GM12874 (cell line): ENCODE measurements at regions not wholly inside any gene's neighbourhood (a gene's known extent, or its start where the extent isn't known, plus 50 kb on each side); places are given as distances from the start of the nearest gene placed in this dataset.

ENCODE experiments used
- TF ChIP-seq, protein P1 (sequence below): IDR thresholded peaks from 2 replicates; pipeline ENCODE4 v1.5.1; 2011; ENCODE audit warnings: low read depth, mild to moderate bottlenecking, control low read depth, low read length, moderate library complexity; ENCODE audit not compliant: insufficient read depth

DNA sequence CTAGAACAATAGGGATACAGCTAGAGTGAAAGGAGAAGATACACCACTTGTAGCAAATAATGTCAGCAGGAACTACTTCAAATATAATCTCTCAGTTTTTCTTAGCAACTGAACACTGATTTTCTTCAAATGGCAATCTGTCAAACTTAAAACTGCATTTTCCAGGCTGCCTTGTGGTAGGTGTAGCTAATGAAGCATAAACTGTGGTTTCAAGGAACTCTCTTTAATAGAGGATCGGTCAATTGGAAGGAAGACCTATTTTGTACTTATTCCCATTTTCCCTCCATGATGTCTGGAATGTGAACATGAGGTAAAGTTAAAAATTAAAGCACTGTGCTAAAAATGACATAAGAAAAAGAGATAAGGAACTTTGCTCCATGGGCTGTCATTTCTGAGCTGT is 1261.9 kb downstream of the PCDH17 start:
- TF ChIP-seq, protein P1, sequence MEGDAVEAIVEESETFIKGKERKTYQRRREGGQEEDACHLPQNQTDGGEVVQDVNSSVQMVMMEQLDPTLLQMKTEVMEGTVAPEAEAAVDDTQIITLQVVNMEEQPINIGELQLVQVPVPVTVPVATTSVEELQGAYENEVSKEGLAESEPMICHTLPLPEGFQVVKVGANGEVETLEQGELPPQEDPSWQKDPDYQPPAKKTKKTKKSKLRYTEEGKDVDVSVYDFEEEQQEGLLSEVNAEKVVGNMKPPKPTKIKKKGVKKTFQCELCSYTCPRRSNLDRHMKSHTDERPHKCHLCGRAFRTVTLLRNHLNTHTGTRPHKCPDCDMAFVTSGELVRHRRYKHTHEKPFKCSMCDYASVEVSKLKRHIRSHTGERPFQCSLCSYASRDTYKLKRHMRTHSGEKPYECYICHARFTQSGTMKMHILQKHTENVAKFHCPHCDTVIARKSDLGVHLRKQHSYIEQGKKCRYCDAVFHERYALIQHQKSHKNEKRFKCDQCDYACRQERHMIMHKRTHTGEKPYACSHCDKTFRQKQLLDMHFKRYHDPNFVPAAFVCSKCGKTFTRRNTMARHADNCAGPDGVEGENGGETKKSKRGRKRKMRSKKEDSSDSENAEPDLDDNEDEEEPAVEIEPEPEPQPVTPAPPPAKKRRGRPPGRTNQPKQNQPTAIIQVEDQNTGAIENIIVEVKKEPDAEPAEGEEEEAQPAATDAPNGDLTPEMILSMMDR, result no peak

DNA sequence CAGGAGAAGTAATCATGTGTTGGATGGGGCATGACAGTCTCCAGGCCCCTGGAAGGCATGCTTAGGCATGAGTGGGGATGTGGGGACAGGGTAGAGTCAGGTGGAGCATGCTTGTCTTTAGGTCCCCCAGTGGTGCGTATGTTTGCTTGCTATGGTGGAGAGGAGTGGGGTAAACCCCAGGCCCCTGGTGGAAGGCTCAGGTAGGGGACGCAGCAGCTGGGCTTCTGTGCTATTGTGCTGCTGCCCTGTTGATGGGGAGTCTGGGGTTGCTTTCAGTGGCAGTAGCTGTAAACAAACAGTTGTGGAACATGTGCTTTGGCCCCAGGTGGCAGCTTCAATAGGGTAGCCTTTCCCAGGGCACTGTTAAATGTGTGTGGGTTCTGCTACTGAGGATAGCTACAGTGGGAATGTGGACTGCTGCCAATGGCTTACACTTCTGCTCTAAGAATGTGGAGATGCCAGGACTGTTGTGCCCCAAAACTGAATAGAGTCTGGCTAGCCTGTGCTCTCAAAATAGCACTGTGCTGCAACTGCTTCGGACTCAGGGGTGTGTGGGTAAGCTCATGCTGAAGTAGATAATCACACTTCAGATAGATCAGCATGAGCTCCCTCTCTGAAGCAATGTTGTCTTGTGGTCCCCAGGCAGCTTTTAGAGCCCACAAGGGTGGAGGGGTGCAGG is 1257.3 kb downstream of the DIAPH3 start:
- TF ChIP-seq, protein P1, result no peak

DNA sequence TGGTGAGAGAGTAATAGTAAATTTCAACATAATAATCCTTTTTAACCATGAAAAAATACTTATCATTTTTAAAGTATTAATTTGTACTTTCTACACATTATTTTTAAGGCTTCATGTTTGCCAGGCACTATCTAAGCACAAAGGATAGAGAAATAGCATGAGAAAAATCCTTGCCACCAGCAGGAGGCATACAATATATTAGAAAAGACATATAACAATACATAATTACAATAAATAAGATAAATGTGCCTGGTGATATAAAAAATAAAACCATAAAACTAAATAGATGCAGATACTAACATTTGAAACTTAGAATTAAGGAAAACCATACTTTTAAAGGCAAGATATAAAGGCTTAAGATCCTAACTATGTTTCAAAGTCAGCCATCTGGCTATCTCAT is 1256.4 kb downstream of the DIAPH3 start:
- TF ChIP-seq, protein P1, result no peak

DNA sequence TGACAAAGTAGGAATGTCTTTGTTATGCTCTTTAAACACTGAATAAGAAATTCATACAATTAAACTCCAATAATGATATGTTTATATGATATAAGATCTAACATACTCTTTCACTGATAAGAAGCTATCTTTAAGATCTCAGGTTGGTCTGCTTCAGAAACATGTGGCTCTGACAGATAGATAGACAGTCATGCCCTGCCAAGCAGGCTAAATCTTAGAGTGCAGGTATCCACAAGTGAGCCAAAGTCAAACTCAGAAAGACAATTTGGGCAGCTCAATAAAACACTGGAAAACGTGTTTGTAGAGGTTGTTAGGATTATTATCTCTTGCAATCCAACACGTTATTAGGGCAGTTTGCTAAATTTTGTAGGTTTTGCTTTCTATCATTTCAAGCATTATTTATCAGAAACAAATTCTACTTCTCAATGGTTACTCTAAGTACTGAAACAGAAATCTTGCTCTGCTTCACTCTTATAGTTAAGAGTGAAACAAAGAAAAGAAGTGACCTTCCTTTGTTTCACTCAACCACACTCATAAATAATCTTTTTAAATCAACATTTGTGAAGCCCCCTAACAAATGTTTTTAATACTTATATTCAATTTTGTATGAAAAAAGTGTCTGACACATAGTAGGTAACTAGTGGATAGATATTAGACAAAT is 1255.6 kb downstream of the DIAPH3 start:
- TF ChIP-seq, protein P1, result no peak

DNA sequence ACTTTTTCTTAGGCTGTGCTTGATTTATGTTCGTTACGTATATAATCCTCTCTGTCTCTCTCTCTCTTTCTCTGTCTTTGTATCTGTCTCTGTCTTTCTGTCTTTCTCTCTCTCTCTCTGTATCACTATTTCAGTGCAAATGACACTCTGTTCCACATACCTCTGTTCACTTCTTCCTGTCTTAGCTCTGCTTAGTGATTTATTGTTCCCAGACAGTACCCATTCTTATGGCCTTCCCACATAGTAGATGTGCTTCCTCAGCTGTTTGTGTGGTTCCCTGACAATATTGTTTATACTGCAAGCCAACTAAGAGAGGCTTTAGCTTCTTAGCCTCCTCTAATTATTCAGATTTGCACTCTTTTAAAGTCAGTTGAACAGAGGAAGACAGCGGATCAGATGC is 1244.2 kb downstream of the DIAPH3 start:
- TF ChIP-seq, protein P1, result no peak

DNA sequence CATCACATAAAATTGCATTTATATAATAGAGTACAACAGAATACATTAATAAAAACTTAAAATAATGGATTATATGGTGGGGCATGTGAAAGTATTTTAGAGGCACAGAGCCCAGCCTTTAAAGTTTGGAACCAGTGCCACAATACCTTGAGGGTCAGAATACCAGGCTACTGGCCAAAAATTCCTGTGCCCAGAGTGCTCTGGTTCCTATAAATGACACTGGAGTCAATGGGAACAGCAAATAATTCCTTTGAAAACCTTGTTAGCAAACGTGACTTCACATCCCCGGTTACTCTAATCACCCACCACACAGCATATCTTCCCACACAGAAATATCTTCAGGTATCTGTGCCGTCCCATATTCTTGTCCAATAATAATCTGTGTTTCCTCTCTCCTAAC is 1242.6 kb downstream of the DIAPH3 start:
- TF ChIP-seq, protein P1, result no peak

DNA sequence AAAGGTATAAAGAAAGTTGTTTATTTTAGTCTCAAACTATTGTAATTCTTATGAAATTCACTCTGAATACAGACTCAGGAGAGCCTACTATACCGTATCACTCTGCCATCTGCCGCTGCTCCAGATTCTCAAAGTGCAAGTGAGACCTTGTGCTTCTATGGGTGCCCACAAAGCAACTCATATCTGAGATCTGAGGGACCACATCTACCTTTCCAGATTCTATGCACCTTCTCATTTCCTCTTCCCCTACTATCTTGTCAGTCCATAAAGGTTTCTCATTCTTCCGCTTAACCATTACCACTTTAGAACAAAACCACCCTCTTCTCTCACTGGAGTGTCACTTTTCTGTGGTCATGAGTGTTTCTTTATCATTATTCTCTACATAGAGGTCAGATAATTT is 1236.9 kb downstream of the DIAPH3 start:
- TF ChIP-seq, protein P1, result no peak
